Right lobe of liver (tissue), 4 donors: ENCODE measurements at regions not wholly inside any gene's neighbourhood (a gene's known extent, or its start where the extent isn't known, plus 50 kb on each side); places are given as distances from the start of the nearest gene placed in this dataset.

Experiments
- POLR2A ChIP-seq: fragments of 450-650 bp; IDR thresholded peaks from one replicate; pipeline ENCODE4 v1.6.1; 2017; ENCODE audit warnings: antibody characterized with exemption, mild to moderate bottlenecking
- TF ChIP-seq, protein P1 (sequence below), 4 donors: fragments of 200-600 bp in 3 of 4; fragments of 450-650 bp in 1 of 4; IDR thresholded peaks; one replicate each; pipeline versions ENCODE4 v1.5.1 to v1.8.0; 2016 to 2022; ENCODE audit warnings: antibody characterized with exemption in 4 of 4, mild to moderate bottlenecking in 2 of 4
- donor health status: DM: no; HTN: no; CAD: no.
- donor health status: DM: no; HTN: no; CAD: no.
- donor health status: DM: no; HTN: yes; CAD: no.

DNA sequence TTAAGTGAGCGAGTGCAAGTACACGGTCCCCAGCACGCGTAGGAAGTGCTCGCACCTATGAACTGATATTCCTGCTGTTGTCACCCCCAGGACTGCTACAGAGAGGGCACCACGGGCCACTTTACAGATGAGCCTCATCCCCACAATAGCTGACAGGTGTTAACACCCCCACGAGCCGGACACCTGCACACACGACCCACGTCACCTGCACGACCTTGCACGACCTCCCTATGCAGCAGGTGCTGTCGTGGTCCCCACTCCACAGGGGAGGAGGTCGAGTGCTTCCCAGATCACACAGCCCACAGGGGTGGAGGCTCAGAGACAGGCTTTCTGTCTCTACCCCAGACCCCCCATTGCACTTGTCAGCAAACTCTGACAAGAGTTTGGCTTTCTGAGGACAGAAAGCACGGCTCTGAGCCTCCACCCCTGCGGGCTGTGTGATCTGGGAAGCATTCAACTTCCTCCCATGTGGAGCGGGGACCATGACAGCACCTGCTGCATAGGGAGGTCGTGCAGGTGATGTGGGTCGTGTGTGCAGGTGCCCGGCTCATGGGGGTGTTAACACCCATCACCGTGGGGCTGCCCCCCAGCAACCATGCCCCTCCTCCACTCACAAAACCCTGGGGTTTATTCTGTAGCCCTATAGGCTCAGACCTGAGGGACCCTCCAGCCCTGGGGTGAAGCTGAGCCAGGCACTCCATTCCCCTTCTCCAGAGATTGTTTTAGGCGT lies 80.8 kb downstream of the MATN1 start:
- TF ChIP-seq, protein P1, sequence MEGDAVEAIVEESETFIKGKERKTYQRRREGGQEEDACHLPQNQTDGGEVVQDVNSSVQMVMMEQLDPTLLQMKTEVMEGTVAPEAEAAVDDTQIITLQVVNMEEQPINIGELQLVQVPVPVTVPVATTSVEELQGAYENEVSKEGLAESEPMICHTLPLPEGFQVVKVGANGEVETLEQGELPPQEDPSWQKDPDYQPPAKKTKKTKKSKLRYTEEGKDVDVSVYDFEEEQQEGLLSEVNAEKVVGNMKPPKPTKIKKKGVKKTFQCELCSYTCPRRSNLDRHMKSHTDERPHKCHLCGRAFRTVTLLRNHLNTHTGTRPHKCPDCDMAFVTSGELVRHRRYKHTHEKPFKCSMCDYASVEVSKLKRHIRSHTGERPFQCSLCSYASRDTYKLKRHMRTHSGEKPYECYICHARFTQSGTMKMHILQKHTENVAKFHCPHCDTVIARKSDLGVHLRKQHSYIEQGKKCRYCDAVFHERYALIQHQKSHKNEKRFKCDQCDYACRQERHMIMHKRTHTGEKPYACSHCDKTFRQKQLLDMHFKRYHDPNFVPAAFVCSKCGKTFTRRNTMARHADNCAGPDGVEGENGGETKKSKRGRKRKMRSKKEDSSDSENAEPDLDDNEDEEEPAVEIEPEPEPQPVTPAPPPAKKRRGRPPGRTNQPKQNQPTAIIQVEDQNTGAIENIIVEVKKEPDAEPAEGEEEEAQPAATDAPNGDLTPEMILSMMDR (IDR thresholded peaks at IDR 0.05), result no peak
- no peak for TF ChIP-seq POLR2A
